22Rv1 (cell line): ENCODE measurements at regions not wholly inside any gene's neighbourhood (a gene's known extent, or its start where the extent isn't known, plus 50 kb on each side); places are given as distances from the start of the nearest gene placed in this dataset.

Source experiments
- H3K27ac ChIP-seq: fragments of 450-650 bp; 2 replicates; pipeline ENCODE4 v1.5.1; 2017
- CTCF ChIP-seq: fragments of 450-650 bp; IDR thresholded peaks from 2 replicates; pipeline ENCODE4 v1.5.1; 2017; ENCODE audit warnings: mild to moderate bottlenecking
- ZFX ChIP-seq: fragments of 450-650 bp; IDR thresholded peaks from 2 replicates; pipeline ENCODE4 v1.6.1; 2017; ENCODE audit warnings: antibody characterized with exemption, borderline replicate concordance

DNA sequence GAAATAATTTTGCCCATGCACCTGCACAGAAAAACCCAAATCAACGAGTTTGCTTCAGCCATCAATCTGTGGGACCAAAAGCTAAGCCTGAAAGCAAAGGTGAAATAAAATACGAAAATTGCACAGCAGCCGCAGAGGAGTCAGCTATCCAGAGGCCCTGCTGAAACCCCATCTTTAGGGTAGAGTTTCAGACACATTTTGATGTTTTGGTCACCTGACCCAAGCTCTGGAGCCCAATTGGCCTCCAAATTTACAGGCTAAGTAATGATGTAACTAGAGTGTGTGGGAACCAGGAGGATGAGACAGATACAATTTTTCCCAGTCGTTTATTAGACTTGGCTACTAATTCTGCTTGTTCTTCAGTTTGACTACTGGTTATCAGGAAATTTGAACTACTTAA is 308.6 kb upstream of the ATP11B start:
- TF ChIP-seq ZFX (no peak), CTCF (no peak)
- no peak overlapping the region for H3K27ac ChIP-seq

DNA sequence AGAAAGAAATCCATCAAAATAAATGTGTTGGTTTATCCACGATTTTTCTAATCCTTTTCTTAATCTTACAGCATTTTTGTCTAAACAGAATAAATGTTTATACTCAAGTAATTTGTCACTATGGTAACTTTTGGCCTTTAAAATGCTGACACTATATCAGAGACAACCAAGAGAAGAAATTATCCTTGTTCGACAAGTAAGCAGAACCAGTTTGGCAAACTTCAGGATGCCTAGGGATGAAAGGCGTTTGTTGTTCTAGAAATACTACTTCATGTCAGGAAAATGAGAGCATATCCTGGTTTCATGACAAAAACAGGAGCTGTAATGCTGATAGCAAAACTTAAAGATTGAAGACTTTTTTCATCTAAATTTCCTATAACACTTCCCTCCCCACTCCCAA is 308.0 kb upstream of the ATP11B start:
- H3K27ac ChIP-seq, result no peak overlapping the region
- TF ChIP-seq CTCF, result no peak
- TF ChIP-seq ZFX, result no peak

- no peak overlapping the region for H3K27ac ChIP-seq
- no peak for TF ChIP-seq ZFX
- TF ChIP-seq CTCF, result no peak
Measured at GRCh38 chr3:182486463-182486862, 306.8 kb upstream of the ATP11B start.

- TF ChIP-seq ZFX (no peak), CTCF (no peak)
Measured at GRCh38 chr3:182487143-182487542, 306.2 kb upstream of the ATP11B start.

DNA sequence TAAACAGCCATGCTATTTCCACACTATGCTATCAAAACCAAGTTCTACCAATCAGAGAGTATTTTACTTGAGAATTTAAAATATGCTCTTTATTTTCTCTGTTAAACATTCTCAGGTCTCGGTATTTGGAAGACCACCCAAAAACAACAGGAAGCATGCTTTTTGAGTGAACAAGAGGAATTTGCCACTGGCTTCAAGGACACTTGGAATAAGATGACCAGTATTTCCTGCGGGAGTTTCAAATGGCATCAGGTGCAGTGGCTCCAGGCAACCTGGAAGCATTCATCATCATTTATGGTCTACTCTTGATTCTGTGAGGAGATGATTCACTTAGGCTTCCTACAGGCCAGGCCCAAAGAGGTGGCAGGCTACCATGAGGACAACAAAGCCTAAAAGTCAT is 305.7 kb upstream of the ATP11B start:
- H3K27ac ChIP-seq, result no peak overlapping the region
- TF ChIP-seq ZFX (no peak), CTCF (no peak)

More at GRCh38 chr3:182487143-182487542, 306.2 kb upstream of the ATP11B start:
- H3K27ac ChIP-seq, result no peak overlapping the region

- no peak for TF ChIP-seq ZFX
- TF ChIP-seq CTCF, result peak; percentile 74
- no peak overlapping the region for H3K27ac ChIP-seq
Measured at GRCh38 chr3:182490596-182491491, 302.5 kb upstream of the ATP11B start.

DNA sequence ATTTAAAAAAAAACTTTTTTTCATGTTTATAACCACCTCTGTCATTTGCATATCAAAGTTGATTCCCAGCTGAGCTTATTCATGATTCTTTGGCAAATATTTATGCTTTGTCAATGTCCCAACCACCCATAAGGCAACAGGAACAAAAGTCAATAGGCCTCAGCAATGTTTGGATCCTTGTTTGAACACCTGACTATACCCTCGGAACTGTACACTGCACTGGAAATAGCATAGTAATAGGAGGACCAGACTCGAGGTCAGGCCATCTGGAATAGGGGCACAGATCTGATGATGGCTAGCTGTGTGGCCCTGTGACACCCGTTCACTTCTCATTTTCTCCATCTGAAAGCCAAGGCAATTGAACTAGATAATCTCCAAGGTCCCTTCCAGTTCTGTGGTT is 301.7 kb upstream of the ATP11B start:
- TF ChIP-seq CTCF (no peak), ZFX (no peak)
- no peak overlapping the region for H3K27ac ChIP-seq
